ENCODE measurements at regions not wholly inside any gene's neighbourhood (a gene's known extent, or its start where the extent isn't known, plus 50 kb on each side); places are given as distances from the start of the nearest gene placed in this dataset.

DNA sequence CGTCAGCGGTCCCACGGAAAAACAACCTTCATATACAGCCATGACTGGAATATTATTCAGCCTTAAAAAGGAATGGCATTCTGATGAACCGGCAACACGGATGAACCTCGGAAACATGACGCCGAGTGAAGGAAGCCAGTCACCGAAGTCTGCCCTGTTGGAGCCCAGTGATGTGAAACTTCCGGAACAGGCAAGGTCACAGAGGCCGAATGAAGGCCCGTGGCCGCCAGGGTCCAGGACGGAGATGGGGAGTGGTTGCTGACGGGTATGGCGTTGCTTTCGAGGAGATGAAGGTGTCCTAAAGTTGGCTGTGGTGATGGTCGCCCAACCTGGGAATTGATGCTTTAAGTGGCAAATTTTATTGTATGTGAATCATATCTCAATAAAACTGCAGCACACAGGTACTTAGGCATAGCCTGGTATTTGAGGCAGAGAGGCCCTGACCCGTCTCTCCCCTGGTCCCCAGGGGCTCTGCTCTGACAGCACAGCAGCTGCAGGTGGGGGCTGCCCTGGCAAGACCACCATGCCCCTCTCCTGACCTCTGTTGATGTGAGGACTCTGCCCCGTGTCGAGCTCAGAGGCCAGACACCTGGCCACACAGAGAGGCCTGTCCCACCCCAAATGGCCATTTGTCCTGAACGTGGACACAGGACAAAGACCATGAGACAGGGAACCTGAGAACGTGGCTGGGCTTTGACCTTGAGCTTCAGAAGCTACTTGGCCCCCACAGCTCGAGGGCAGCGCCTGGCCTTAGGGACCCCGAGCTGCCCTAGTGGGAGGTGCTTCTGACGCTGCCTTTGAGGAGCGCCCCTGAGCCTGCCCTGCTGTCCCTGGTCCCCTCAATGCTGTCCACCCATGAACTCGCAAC is 1090.8 kb downstream of the BRD1 start:
- DNase-seq (ENCODE audit: low spot score in 2 of 2), result no peak
- Histone ChIP-seq H3K9me3 (peaks cover 0 to 15% (median 0%) of the 10 kb centered on the region in 4 donors), H3K27ac (no peak overlapping the region), H3K4me3 (no peak overlapping the region), H3K27me3 (no peaks in the 10 kb centered on the region), H3K4me1 (no peaks in the 10 kb centered on the region), H3K36me3 (peaks cover 0 to 31% (median 0%) of the 10 kb centered on the region in 3 donors)
- WGBS, 2 donors, result 86 to 87% methylated on average over 25 to 29 of the region's 29 CpGs
- TF ChIP-seq EP300 (IDR thresholded peaks at IDR 0.05) (no peak), POLR2A (IDR thresholded peaks at IDR 0.05) (no peak)
- TF ChIP-seq, protein P1, sequence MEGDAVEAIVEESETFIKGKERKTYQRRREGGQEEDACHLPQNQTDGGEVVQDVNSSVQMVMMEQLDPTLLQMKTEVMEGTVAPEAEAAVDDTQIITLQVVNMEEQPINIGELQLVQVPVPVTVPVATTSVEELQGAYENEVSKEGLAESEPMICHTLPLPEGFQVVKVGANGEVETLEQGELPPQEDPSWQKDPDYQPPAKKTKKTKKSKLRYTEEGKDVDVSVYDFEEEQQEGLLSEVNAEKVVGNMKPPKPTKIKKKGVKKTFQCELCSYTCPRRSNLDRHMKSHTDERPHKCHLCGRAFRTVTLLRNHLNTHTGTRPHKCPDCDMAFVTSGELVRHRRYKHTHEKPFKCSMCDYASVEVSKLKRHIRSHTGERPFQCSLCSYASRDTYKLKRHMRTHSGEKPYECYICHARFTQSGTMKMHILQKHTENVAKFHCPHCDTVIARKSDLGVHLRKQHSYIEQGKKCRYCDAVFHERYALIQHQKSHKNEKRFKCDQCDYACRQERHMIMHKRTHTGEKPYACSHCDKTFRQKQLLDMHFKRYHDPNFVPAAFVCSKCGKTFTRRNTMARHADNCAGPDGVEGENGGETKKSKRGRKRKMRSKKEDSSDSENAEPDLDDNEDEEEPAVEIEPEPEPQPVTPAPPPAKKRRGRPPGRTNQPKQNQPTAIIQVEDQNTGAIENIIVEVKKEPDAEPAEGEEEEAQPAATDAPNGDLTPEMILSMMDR (IDR thresholded peaks at IDR 0.05), result no peak

DNA sequence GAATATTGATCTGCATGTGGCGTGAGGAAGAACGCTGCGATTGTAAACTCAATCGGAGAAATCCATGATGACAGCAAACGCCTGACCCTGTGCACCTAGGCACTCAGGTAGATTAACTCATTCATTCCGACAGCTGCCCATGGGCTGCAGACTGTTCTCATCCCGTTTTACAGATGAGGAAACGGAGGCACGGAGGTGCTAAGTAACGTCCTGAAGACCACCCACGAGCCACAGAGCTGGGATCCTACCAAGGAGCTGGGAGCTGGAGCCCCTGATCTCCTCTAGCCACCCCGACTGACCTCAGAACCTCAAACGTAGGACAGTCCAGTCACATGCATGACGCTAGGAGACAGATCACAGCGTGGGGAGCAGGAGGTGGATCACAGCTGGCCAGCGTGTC is 1092.7 kb downstream of the BRD1 start:
- Histone ChIP-seq H3K36me3 (peaks cover 0 to 22% (median 0%) of the 10 kb centered on the region in 3 donors), H3K4me3 (no peak overlapping the region), H3K27ac (no peak overlapping the region), H3K9me3 (peaks cover 0 to 15% (median 0%) of the 10 kb centered on the region in 4 donors), H3K4me1 (no peaks in the 10 kb centered on the region), H3K27me3 (no peaks in the 10 kb centered on the region)
- no peak for DNase-seq (ENCODE audit: low spot score in 2 of 2)
- TF ChIP-seq EP300 (IDR thresholded peaks at IDR 0.05) (no peak), POLR2A (IDR thresholded peaks at IDR 0.05) (no peak)
- TF ChIP-seq, protein P1 (IDR thresholded peaks at IDR 0.05), result no peak
- WGBS, 2 donors, result 88 to 89% methylated on average over 16 of the region's 16 CpGs

DNA sequence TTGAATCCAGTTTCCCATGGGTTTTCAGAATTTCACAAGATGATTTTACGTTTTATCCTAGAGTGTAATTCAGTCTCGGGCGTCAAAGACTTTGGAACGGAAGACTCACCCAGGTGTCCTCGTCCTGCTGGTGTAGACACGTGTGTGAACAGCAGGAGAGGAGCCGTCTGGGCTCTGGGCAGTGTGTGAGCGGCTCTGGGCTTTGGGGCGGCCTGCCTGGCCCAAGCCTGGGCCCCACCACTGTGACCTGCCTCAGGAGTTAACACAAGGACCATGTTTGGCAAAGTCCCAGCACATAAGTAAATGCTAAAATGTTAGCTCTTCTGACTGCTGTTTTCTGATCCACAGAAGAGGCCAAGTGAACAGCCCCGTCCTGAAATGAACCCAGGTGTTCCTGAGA is 1093.3 kb downstream of the BRD1 start:
- WGBS, 2 donors, result 74 to 87% methylated on average over 10 of the region's 10 CpGs
- H3K27me3 ChIP-seq, result no peaks in the 10 kb centered on the region
- H3K4me1 ChIP-seq, result no peaks in the 10 kb centered on the region
- H3K4me3 ChIP-seq, result no peak overlapping the region
- DNase-seq (ENCODE audit: low spot score in 2 of 2), result no peak
- H3K9me3 ChIP-seq, result peaks cover 0 to 15% (median 0%) of the 10 kb centered on the region in 4 donors
- H3K36me3 ChIP-seq, result peaks cover 0 to 22% (median 0%) of the 10 kb centered on the region in 3 donors
- no peak overlapping the region for H3K27ac ChIP-seq
- TF ChIP-seq POLR2A (IDR thresholded peaks at IDR 0.05) (no peak), EP300 (IDR thresholded peaks at IDR 0.05) (no peak)
- TF ChIP-seq, protein P1 (IDR thresholded peaks at IDR 0.05), result no peak

DNA sequence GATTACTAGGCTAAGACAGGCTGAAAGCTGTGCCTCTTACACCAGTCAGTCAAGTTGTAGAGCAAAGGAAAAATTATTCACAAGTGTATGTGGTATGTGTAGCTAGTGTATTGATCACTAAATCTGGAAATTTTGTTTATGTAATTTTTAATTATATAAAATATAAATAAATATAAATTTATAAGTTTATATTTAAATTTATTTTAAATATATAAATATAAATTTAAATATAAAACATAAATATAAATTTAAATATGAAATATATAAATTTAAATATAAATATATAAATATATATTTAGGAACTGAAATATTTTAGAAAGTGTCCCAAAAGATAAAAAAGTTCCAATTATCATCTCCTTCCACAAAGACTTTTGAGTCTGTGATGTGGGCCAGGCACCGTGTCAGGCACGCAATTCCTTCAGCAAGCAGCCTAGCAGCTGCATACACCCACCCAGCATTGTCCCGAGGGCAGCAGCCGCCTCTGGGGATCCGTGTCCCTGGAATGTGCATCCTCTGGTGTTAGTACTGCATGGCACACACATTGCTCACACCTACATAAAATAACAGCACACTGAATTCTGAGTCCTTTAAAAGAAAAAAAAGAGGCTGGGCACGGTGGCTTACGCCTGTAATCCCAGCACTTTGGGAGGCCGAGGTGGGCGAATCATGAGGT is 1098.0 kb downstream of the BRD1 start:
- Histone ChIP-seq H3K4me3 (no peak overlapping the region), H3K4me1 (no peaks in the 10 kb centered on the region), H3K27ac (no peak overlapping the region), H3K9me3 (peaks cover 0 to 29% (median 1%) of the 10 kb centered on the region in 4 donors), H3K36me3 (peaks cover 0 to 3% (median 0%) of the 10 kb centered on the region in 3 donors), H3K27me3 (no peaks in the 10 kb centered on the region)
- DNase-seq (ENCODE audit: low spot score in 2 of 2), result no peak
- TF ChIP-seq POLR2A (IDR thresholded peaks at IDR 0.05), result no peak
- TF ChIP-seq, protein P1 (IDR thresholded peaks at IDR 0.05), result no peak
- no peak for TF ChIP-seq EP300 (IDR thresholded peaks at IDR 0.05)
- WGBS, 2 donors, result 69 to 86% methylated on average over 9 of the region's 9 CpGs

Measured in tibial nerve (tissue), 4 donors.